Activated CD8-positive, alpha-beta T cell treated with anti-CD3 and anti-CD28 coated beads for 36 hours (primary cell): ENCODE measurements at regions not wholly inside any gene's neighbourhood (a gene's known extent, or its start where the extent isn't known, plus 50 kb on each side); places are given as distances from the start of the nearest gene placed in this dataset.

Experiments
- ATAC-seq: fragments of 200-7000 bp; cut with Tn5 transposase; one replicate; pipeline ENCODE4 v1.10.0; 2021; ENCODE audit warnings: mild to moderate bottlenecking, moderate library complexity
- CTCF ChIA-PET: fragments of 350-600 bp; sonication (Branson Sonifier 250); formaldehyde crosslinking; loops from one replicate; lab custom pipeline; 2021; ENCODE audit warnings: antibody characterized with exemption; lab: Charles Lee
- POLR2A ChIA-PET: fragments of 350-600 bp; sonication (Branson Sonifier 250); formaldehyde crosslinking; loops from one replicate; lab custom pipeline; 2021; ENCODE audit warnings: antibody characterized with exemption; lab: Charles Lee
- DNase-seq: peaks from one replicate; pipeline ENCODE4 v3.0.0-alpha.2; 2020
- H3K27ac Mint-ChIP-seq: one replicate; pipeline ENCODE4 v1.8.0; 2021; ENCODE audit warnings: mild to moderate bottlenecking, mixed read lengths
- H3K27me3 Mint-ChIP-seq: one replicate; pipeline ENCODE4 v1.8.0; 2021; ENCODE audit warnings: mixed read lengths
- H3K36me3 Mint-ChIP-seq: one replicate; pipeline ENCODE4 v1.8.0; 2021; ENCODE audit warnings: low read depth, mixed read lengths
- H3K4me1 Mint-ChIP-seq: one replicate; pipeline ENCODE4 v1.8.0; 2021; ENCODE audit warnings: low read depth, mixed read lengths
- H3K4me3 Mint-ChIP-seq: one replicate; pipeline ENCODE4 v1.8.0; 2021; ENCODE audit warnings: mild to moderate bottlenecking, moderate library complexity, mixed read lengths
- H3K9me3 Mint-ChIP-seq: one replicate; pipeline ENCODE4 v1.8.0; 2021; ENCODE audit warnings: mixed read lengths
- CTCF ChIP-seq: fragments of 200-600 bp; IDR thresholded peaks from one replicate; pipeline ENCODE4 v1.8.0; 2022; ENCODE audit warnings: antibody characterized with exemption, mild to moderate bottlenecking
- intact Hi-C: fragments of 100-400 bp; cut with micrococcal nuclease; formaldehyde crosslinking; loops from one replicate; pipeline ENCODE4 v1.10.0; 2022

- Mint-ChIP-seq H3K4me1 (no peaks in the 10 kb centered on the region), H3K36me3 (no peaks in the 10 kb centered on the region), H3K27ac (no peak overlapping the region), H3K27me3 (peaks cover 9% of the 10 kb centered on the region), H3K9me3 (no peaks in the 10 kb centered on the region), H3K4me3 (no peak overlapping the region)
- DNase-seq (no peak), ATAC-seq (no peak)
- ChIA-PET POLR2A (no interaction called here), CTCF (no interaction called here)
- TF ChIP-seq CTCF = no peak
- intact Hi-C loops = no loop called here
Observed at GRCh38 chr16:25523183-25523582, 168.6 kb upstream of the HS3ST4 start.

GRCh38 chr16:25512041-25512440 is 179.7 kb upstream of the HS3ST4 start:
- intact Hi-C loops = no loop called here
- Mint-ChIP-seq H3K4me1 (no peaks in the 10 kb centered on the region), H3K27me3 (no peaks in the 10 kb centered on the region), H3K4me3 (no peak overlapping the region), H3K36me3 (no peaks in the 10 kb centered on the region), H3K27ac (no peak overlapping the region), H3K9me3 (no peaks in the 10 kb centered on the region)
- POLR2A ChIA-PET = no interaction called here
- DNase-seq = no peak
- TF ChIP-seq CTCF = no peak
- CTCF ChIA-PET = no interaction called here
- no peak for ATAC-seq

- H3K4me3 Mint-ChIP-seq = no peak overlapping the region
- no peaks in the 10 kb centered on the region for H3K36me3 Mint-ChIP-seq
- intact Hi-C loops = loop anchor here (10.0 kb wide), 1 partner anchor 65 kb away; no protein-coding TSS in a partner anchor
- ChIA-PET POLR2A (no interaction called here), CTCF (no interaction called here)
- no peak overlapping the region for H3K27ac Mint-ChIP-seq
- no peak for DNase-seq
- no peak for TF ChIP-seq CTCF
- ATAC-seq = no peak
- H3K4me1 Mint-ChIP-seq = no peaks in the 10 kb centered on the region
- H3K27me3 Mint-ChIP-seq = peaks cover 5% of the 10 kb centered on the region
- H3K9me3 Mint-ChIP-seq = no peaks in the 10 kb centered on the region
Observed at GRCh38 chr16:25509456-25509855, 182.3 kb upstream of the HS3ST4 start.

- POLR2A ChIA-PET = no interaction called here
- peaks cover 14% of the 10 kb centered on the region for H3K27me3 Mint-ChIP-seq
- ATAC-seq (no peak), DNase-seq (no peak)
- no peaks in the 10 kb centered on the region for H3K9me3 Mint-ChIP-seq
- no peak overlapping the region for H3K27ac Mint-ChIP-seq
- H3K36me3 Mint-ChIP-seq = no peaks in the 10 kb centered on the region
- CTCF ChIA-PET = no interaction called here
- no peak overlapping the region for H3K4me3 Mint-ChIP-seq
- intact Hi-C loops = loop anchor here (10.0 kb wide), 1 partner anchor 57 kb away; no protein-coding TSS in a partner anchor
- no peak for TF ChIP-seq CTCF
- H3K4me1 Mint-ChIP-seq = no peaks in the 10 kb centered on the region
Observed at GRCh38 chr16:25501530-25502255, 190.1 kb upstream of the HS3ST4 start.

- no peak for TF ChIP-seq CTCF
- Mint-ChIP-seq H3K4me3 (no peak overlapping the region), H3K36me3 (no peaks in the 10 kb centered on the region), H3K27ac (no peak overlapping the region), H3K9me3 (no peaks in the 10 kb centered on the region), H3K4me1 (no peaks in the 10 kb centered on the region), H3K27me3 (peaks cover 17% of the 10 kb centered on the region)
- DNase-seq = no peak
- ATAC-seq = no peak
- ChIA-PET CTCF (interaction anchor here (0.8 kb wide), 1 partner anchor 106 kb away, joined by 3 read pairs; no protein-coding TSS in a partner anchor), POLR2A (no interaction called here)
- intact Hi-C loops = no loop called here
Observed at GRCh38 chr16:25494292-25494691, 197.5 kb upstream of the HS3ST4 start.
